ENCODE measurements at regions not wholly inside any gene's neighbourhood (a gene's known extent, or its start where the extent isn't known, plus 50 kb on each side); places are given as distances from the start of the nearest gene placed in this dataset.

DNA sequence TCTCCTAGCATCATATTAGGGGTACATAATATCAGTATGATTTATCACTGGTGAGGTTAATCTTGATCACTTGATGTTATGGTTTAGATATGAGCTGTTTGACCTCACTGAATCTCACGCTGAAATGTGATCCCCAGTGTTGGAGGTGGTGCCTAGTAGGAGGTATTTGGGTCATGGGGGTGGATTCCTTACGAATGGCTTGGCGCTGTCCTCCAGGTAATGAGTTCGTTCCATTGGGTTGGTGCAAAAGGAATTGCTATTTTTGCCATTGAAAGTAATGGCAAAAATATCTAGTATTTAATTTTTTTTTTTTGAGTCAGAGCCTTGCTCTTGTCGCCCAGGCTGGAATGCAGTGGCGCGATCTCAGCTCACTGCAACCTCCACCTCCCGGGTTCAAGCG is 326.3 kb downstream of the AASDHPPT start:
- ChIA-PET POLR2A (no interaction called here), CTCF (no interaction called here)
- Histone ChIP-seq H3K79me2 (ENCODE audit: control insufficient read depth, insufficient read depth, low read length) (no peaks in the 10 kb centered on the region), H3K9ac (replicated peaks; ENCODE audit: extremely low read depth, insufficient read depth, low read length) (no peak overlapping the region), H3K27ac (ENCODE audit: insufficient read depth, low read depth, low read length) (no peak overlapping the region), H3K4me1 (ENCODE audit: control insufficient read depth, extremely low read depth, insufficient read depth, low read length) (no peaks in the 10 kb centered on the region), H2AFZ (ENCODE audit: low read depth, low read length) (no peak overlapping the region), H3K4me2 (ENCODE audit: insufficient read depth, low read length) (no peak overlapping the region), H3K9me3 (replicated peaks; ENCODE audit: control insufficient read depth, insufficient read depth, low read length) (no peaks in the 10 kb centered on the region), H3K4me3 (replicated peaks in 1 of 3; ENCODE audit: insufficient read depth in 1 of 3, low read depth in 1 of 3, low read length in 3 of 3) (no peak overlapping the region), H3K36me3 (ENCODE audit: control insufficient read depth in 2 of 2, extremely low read depth in 1 of 2, insufficient read depth in 2 of 2, low read length in 2 of 2) (no peaks in the 10 kb centered on the region), H4K20me1 (replicated peaks; ENCODE audit: control insufficient read depth, extremely low read depth, insufficient read depth, low read length) (no peaks in the 10 kb centered on the region), H3K9me1 (replicated peaks; ENCODE audit: control insufficient read depth, extremely low read depth, insufficient read depth, low read length) (no peaks in the 10 kb centered on the region), H3K27me3 (ENCODE audit: control insufficient read depth in 2 of 2, insufficient read depth in 2 of 2, low read length in 2 of 2) (no peaks in the 10 kb centered on the region)
- no TSS peak for BruUV-seq (replicated peaks)
- TF ChIP-seq MYC (IDR thresholded peaks at IDR 0.05; ENCODE audit: low read depth, low read length) (no peak), CTCF (IDR thresholded peaks at IDR 0.05; ENCODE audit: extremely low read depth in 1 of 2, insufficient read depth in 1 of 2, low read depth in 1 of 2, low read length in 2 of 2) (no peak), POLR2A (IDR thresholded peaks at IDR 0.05; ENCODE audit: low read depth, low read length) (no peak), POLR2AphosphoS5 (IDR thresholded peaks at IDR 0.05; ENCODE audit: insufficient read depth, low read depth, low read length) (no peak), EZH2 (IDR thresholded peaks at IDR 0.05; ENCODE audit: borderline replicate concordance, low read depth, low read length, severe bottlenecking) (no peak), GATA2 (IDR thresholded peaks at IDR 0.05; ENCODE audit: insufficient read depth, insufficient read length, low read depth, low read length) (no peak), FOS (IDR thresholded peaks at IDR 0.05; ENCODE audit: borderline replicate concordance, insufficient read depth, low read length) (no peak), MAX (IDR thresholded peaks at IDR 0.05; ENCODE audit: insufficient read depth, insufficient read length) (no peak), JUN (IDR thresholded peaks at IDR 0.05; ENCODE audit: borderline replicate concordance, insufficient read depth, insufficient read length, low read depth) (no peak)
- dilution Hi-C loops (cut with MboI; ENCODE audit: extremely low pct_ligation_motif_present, low sequenced_read_pairs) = no loop called here
- FAIRE-seq (no peak), DNase-seq (ENCODE audit: low read depth, low spot score) (no peak)
- intact Hi-C loops (cut with micrococcal nuclease) = no loop called here

Data from endothelial cell of umbilical vein (primary cell).